HG02938 (cell line): ENCODE measurements at regions not wholly inside any gene's neighbourhood (a gene's known extent, or its start where the extent isn't known, plus 50 kb on each side); places are given as distances from the start of the nearest gene placed in this dataset.

Experiments
- ATAC-seq: cut with Tn5 transposase; IDR thresholded peaks from one replicate; pipeline ENCODE4 v1.9.1; 2021; ENCODE audit warnings: mild to moderate bottlenecking, moderate library complexity; ENCODE audit not compliant: unreplicated experiment

DNA sequence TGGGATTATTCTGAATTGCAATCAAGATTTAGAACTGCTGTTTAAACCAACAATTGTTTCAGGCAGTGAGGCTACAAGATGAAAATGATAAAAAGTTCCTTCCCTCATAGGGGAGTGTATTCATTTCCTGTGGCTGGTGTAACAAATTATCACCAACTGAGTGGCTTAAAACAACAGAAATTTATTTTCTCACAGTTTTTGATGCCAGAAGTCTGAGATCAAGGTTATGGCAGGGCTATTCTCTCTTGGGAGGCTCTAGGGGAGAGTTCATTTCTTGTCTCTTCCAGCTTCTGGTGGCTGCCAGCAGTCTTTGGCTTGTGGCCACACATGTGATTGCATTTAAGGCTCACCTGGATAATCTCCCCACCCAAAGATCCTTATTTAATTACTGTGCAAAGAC is 290.5 kb upstream of the ZSWIM2 start:
- no peak for ATAC-seq

DNA sequence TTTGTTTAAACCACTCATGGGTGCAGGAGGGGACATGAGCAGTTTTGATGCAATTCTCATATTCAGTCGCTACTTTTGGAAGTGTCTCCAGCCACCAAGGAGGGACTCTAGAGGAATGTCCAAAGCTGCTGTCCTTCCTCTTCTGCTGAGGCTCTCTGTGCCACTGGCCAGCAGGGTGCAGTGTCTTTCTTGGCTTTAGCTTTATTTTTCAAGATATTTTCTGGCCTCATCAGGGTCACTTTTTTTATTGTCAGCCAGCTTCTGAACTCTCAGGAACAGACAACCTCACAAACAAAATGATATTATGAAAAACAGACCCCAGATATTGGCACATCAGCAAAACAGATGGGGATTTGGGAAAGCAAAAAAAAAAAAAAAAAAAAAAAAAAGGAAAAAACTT is 289.3 kb upstream of the ZSWIM2 start:
- ATAC-seq, result peak; percentile 82

DNA sequence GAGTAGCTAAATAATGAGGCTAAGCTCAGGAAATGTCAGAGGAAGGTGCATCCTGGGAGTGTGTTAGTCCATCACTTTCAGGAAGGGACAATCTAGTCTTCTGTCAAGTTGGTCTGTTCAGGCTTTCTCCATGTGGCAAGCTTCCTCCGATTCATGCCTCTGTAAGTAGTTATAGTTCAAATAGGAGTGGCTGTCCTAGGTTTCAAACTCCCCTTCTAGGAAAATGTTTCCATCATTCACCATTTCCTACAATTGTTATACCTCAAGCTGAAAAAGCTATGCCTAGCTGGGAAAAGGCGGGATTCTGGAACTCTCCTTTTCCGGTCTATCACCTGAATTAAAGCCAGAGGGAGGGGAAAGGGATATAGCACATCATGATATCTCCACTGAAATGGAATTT is 287.7 kb upstream of the ZSWIM2 start:
- ATAC-seq, result no peak

DNA sequence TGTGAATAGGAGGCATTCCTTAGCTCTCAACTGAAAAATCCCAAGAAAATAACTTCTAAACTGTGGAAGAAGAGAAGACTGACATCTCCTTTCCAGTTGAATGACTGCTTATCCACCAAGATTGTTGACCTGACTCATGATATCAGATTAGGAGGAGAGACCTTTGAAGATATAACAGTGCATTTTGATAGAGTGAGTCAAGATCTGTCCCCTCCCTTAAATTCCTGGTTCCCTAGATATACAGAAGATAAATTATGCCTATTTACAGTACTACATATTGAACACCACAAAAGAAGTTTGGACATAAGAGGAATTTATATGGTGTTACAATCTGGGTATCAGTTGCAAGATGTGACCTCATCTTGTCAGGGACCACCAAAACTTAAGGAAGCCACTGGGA is 285.3 kb upstream of the ZSWIM2 start:
- ATAC-seq, result no peak

DNA sequence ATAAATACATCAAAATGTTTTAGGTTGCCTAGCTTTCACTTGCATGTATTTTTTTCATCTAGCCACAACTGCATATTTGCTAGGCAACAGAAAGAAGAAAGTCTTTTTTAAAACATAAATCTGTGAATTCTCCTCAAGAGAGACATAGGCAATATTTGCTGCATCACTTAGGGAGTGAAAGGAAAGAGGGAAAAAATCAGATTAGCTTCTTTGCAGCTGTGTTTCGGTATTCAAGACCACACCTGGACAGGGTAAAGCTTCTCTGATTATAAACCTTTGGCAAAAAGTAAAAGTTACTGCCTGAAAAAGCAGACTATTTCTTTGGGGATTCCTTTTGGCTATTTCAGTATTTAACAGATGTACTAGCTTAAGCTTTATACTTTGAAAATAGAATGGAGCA is 280.9 kb upstream of the ZSWIM2 start:
- ATAC-seq, result no peak

- ATAC-seq, result no peak
Measured at GRCh38 chr2:187129306-187129705, 280.3 kb upstream of the ZSWIM2 start.

DNA sequence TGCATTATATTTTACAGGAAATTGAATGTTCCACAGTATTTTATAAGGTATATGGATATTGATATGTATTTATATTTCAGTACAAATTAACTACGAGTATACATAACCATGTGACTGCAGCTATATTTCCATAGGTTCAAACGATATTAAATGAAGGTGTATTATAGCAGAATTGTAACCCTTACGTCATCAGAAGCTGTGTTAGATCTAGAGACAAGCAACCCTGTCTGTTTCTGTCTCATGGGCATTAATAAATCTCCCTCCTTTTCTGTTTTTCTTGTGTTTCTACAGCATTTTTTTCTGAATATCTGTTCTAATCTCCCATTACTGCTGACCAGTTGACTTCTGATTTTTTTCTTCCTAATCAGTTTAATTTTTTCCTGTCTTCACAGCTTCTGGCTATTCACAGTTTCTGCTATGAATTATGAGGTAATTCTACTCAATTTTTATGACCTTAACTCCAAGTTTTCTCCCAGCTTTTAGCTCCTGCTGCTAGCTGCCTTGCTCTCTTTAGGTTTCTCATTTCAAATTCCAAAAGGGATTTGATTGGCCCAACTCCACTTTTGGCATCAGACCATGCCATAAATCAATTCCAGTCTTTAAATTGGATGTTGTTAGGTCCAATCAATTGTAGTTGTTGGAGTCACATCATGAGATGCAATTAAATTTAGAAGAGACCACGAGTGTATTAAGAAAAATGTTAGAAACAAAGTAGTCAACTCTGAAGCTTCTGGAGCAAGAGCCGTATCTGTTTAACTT is 277.5 kb upstream of the ZSWIM2 start:
- ATAC-seq, result no peak

GRCh38 chr2:187125318-187125717 is 276.3 kb upstream of the ZSWIM2 start:
- no peak for ATAC-seq

- ATAC-seq, result no peak
Measured at GRCh38 chr2:187124529-187124928, 275.6 kb upstream of the ZSWIM2 start.

GRCh38 chr2:187118331-187119099 is 269.5 kb upstream of the ZSWIM2 start:
- ATAC-seq, result no peak

- ATAC-seq, result no peak
Measured at GRCh38 chr2:187117483-187117882, 268.5 kb upstream of the ZSWIM2 start.

- no peak for ATAC-seq
Measured at GRCh38 chr2:187115627-187116026, 266.7 kb upstream of the ZSWIM2 start.

DNA sequence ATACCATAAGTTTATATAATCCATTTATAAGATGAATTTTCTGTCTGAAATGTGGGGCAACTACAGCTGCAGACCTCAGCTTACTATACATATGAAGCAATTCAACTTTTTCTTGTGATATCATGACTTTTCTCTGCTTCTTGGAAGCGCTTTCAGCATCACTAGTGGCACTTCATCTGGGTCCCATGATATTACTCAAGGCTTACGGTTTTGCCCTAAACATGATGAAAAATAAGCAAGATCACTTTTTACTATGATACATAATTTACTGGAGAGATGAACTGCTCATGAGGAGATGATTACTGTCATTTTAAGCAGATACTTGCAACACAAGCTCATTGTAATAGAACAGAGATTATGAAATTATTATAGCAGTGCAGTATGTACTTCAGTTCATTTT is 258.0 kb upstream of the ZSWIM2 start:
- ATAC-seq, result no peak

DNA sequence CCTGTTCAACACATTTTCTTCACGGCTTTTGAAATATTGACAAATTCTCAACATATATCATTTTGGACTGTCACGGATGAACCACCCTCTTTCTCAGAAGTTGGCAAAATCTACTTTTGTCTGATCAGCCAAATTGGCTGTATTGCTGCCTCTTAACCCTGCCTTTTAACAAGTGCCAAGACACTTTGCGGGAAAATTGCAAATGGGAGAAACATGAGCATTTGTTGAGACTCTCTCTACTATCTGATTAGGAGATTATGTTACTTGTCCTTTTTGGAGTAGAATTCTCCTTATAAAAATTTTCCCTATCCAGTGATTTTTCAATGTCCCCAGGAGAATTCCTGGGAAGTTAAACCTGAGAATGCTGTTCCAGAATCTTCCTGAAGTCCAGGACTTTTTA is 256.2 kb upstream of the ZSWIM2 start:
- no peak for ATAC-seq

GRCh38 chr2:187102381-187102780 is 253.4 kb upstream of the ZSWIM2 start:
- no peak for ATAC-seq

GRCh38 chr2:187098154-187098553 is 249.2 kb upstream of the ZSWIM2 start:
- ATAC-seq, result no peak

- no peak for ATAC-seq
Measured at GRCh38 chr2:187093771-187094412, 244.9 kb upstream of the ZSWIM2 start.

GRCh38 chr2:187091664-187092063 is 242.7 kb upstream of the ZSWIM2 start:
- ATAC-seq, result no peak

DNA sequence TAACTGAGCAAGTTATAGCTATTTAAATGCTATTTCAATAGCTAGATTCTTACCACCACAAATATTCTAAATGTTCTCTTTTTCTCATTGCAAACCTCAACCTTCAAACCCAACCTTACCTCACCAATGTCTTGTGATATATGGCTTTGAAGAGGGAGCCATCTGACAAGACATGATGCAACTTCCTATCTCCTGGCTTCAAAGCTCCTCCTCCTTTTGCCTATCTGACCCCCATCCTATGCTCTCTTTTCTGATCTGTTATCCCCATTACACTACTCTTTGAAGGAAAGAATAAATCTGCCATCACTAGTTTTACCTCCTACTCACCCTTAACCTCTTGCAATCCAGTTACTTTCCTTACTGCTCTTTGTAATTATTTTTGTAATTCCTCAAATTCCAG is 235.6 kb upstream of the ZSWIM2 start:
- ATAC-seq, result no peak

GRCh38 chr2:187081461-187081860 is 232.5 kb upstream of the ZSWIM2 start:
- no peak for ATAC-seq

DNA sequence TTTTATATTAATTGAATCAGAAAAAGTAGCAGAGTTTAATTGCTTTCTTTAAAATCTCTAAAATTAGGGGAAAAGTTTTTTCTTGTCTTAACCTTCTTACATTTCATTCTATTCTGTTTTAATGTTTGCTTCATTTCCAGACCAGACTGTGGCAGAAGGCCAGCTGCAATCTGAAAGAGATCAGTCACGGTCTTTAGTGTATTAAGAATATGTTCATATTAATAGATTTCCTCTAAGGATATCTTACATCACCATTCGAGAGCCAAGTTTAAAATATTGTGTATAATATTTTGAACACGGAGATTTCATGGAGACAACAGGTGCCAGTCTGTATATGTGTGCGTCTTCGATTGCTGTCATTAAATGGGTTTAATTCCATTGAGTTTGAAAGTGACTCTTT is 230.9 kb upstream of the ZSWIM2 start:
- no peak for ATAC-seq

GRCh38 chr2:187078297-187078696 is 229.3 kb upstream of the ZSWIM2 start:
- ATAC-seq, result no peak
